HG02938 (cell line): ENCODE measurements at regions not wholly inside any gene's neighbourhood (a gene's known extent, or its start where the extent isn't known, plus 50 kb on each side); places are given as distances from the start of the nearest gene placed in this dataset.
"Not testable (repeated sequence)": the region's sequence is repeated elsewhere in the genome, so short reads cannot be mapped to it uniquely, and the experiment has no call there.

Experiments
- ATAC-seq: cut with Tn5 transposase; IDR thresholded peaks from one replicate; pipeline ENCODE4 v1.9.1; 2021; ENCODE audit warnings: mild to moderate bottlenecking, moderate library complexity; ENCODE audit not compliant: unreplicated experiment

DNA sequence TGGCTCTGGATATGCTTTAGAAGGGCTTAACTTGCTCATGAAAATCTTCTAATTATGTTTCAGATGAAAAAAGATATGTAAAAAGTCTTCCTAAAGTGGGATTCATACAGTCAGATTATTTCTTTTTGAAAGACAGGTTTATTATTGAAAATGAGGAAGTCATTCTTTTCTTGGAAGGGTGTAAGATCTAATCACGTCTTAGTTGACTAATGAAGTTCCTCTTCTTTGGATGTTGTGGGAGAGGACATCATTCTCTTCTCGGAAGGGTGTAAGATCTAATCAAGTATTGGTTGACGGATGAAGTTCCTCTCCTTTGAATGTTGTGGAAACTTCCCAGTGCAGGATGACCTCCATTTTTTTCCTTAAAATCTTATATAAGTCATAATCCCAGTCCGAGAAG lies 74.9 kb downstream of the ALG10 start:
- no peak for ATAC-seq

DNA sequence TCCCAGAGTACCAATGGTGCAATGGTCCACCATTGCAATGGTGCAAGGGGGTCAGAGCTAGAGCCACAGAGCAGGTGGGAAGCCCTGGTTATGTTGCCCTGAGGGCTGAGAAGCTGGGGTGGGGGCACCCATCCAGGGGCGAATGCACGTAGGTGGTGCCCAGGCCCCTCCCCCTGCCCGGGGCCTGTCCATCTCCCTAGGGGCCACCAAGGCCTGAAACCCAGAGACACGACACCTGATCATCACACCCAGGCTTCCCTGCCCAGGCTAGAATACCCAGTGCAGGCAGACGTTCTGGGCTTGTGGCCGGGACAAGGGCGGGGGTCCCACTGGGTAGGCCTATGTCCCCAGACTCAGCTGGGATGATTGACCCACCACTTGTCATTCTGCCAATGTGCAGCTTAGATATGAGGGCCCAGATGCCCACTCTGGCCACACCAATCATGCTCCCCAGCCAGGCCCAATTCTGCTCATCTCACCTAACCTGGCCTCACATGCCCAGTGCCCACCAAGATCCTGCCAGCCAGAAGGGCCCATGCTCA lies 83.2 kb downstream of the ALG10 start:
- no peak for ATAC-seq

DNA sequence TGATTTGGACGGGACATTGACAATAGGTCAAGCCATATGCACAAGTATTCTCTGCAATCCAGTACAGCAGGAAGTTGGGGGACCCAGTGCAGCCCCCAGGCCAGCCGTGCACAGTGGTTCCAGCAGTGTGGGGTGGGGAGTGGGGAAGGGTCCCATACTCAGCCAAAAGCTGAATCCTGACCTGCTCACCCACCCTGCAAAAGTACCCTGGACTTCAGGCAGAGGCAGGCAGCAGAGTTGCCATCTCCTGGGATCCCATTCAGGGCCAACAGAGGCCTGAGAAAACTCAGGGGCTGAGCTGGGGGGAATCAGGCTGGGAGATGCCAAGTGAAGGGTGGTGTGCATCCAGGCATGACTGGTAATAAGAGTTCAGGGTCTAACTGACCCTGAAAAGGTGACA lies 83.9 kb downstream of the ALG10 start:
- ATAC-seq: no peak

DNA sequence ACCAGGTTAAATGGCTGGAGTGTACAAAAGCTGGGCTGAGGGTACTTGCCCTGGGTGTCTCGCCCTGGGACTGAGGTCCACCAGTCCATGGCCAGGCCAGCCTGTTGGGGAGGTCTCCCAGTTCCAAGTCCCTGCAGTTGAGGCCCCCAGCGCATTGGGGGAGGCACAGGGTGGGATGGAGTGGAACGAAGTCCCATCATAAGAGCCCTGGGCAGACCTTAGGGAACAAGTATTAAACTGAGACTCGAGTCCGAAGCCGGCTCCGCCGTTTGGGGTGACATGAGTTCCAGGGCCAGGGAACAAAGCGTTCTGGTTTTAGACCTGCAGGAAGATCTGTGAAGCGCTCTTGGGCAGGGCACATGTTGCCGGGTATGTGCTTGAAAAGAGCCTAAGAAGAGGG lies 84.7 kb downstream of the ALG10 start:
- ATAC-seq: no peak

DNA sequence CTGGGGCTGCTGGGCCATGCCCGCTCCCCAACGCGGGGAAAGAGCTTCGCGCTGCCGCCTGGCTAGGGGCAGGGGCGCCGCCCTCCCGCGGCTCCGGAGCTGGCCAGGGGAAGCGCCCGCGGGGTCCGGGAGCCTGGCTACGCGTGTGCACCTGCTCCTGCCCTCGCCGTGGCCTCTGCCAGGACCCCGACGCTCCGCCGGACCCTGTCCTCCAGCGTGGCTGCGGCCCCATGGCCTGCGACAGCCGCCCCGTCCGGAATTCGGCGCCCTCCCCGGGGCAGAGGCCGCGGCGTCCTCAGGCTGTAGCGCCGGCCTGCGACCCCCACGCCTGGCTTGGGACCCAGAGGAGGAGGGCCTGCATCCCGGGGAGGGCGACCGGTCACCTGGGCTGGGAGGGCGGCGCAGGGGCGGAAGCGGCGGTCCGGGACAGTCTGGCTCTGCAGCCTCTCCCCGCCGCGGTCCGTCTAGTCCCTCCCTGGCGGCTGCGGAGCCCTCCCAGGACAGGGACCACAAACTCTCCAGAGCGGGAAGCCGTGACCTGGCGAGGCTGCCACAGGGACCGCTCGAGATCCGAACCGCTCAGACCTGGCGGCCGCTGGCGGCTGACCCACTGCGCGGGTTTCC lies 85.6 kb downstream of the ALG10 start:
- no peak for ATAC-seq

DNA sequence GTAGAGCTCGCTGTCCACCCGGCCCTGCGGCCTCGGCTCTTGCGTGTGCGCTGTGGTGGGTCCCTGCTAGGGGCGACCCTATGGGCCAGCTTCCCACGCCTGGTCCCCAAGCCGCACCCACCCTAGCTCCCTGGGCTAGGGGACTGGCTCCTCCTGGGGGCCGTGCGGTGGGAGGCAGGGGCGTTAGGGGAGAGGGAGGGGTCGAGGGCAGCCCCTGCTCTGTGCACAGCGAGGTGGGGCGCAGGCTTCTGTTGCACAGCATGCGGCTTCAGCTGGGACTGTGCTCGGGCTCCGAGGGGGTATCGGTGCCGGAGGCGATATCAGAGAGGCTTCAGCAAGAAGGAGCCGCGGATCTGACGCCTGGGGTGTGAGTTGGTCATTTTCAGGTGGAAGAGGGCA lies 86.1 kb downstream of the ALG10 start:
- ATAC-seq: no peak

DNA sequence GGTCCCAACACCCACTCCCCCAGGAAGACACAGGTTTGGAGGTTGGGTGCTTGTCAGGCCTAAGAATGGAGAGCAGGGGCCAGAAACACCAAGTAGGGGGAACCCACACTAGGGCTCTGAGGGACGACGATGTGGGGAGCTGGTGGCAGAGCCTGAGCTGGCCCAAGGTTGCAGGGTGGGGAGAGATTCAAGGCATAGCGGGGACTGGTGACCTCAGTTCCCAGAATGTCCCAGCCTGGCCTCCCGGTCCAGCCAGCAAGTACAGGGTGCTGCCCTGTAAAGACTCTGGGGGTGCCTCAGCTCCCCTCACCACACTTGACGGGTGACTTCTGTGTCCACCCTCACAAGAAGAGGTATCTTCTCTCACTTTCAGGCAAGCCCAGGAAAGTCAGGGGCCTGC lies 86.7 kb downstream of the ALG10 start:
- ATAC-seq: no peak

DNA sequence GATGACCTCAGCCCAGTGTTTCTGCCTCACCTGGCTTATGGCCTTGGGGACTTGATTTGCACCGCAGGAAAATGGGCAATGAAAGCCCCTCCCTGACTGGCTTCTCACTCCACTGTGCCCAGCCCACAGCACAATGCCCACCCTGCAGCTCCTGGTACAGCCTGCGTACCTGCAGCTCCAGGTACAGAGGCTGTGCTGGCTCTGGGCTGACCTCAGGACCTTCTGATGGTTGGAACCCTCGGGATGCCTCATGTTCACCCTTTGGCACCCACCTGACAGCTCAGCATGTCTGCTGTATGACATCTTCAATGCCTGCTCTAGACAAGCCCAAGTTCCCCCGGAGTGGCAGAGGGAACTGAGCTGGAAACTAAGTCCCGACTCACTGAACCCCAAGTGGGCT lies 87.1 kb downstream of the ALG10 start:
- no peak for ATAC-seq

DNA sequence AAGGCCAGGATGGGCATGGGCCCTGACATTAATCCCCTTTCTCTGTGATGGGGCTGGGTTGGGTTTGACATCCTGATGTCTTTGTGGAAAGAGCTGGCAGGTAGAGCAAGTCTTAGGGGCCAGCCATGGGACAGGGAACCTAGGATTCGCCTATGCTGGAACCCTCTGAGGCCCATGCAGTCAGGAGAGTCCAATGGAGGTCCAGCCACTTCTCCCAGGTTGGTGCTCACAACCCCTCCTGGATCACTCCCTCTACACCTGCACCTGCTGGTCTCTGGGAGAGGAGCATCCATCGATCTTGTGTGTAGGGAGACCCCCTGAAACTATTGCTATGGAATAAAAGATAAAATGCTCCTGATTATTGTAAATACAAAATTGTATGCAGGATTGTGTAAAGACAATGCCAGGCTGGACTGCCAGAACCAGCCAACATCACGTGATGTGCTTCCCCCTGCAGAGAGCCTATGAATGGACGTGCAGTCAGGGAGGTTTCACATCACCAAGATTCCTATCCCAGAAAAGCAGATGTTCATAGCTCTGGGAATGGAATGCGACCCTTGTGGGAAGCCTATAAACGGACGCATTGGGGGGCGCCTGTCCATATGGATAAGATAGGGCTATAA lies 87.7 kb downstream of the ALG10 start:
- not testable (repeated sequence) for ATAC-seq

DNA sequence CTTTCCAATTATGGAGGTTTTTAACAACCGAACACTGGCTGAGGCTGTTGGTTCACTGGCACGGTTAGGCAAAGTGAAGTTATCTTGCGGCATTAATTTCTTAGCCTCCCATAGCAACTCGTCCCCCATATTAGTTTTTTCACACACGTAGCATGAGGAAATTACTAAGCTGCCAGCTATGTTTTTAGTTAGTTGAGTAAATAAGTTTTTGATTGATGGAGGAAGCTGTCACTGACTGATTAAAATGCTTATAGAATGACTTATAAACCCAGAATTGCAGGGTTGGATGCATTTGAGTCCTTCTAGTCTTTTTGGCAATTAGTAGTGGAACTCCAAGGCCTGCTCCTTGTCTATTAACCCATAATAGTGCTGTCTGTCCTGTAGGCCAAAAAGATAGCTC lies 97.1 kb downstream of the ALG10 start:
- no peak for ATAC-seq

DNA sequence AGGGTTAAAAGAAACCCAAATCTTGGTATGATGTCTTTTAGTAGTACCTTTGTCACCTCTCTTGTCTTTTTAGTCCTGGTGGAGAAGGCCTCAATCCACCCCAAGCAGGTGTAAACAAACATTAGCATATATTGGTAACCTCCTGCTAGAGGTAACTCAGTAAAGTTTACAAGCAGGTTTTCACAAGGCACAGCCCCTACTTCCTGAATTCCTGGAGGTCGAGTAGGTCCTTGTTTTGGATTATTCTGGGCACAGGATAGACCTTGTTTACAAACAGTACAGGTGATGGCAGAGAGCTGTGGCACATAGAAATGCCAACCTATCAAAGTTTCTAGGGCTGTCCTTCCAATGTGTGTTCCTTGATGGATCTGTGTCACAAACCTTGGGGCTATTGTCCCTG lies 99.1 kb downstream of the ALG10 start:
- ATAC-seq: no peak

DNA sequence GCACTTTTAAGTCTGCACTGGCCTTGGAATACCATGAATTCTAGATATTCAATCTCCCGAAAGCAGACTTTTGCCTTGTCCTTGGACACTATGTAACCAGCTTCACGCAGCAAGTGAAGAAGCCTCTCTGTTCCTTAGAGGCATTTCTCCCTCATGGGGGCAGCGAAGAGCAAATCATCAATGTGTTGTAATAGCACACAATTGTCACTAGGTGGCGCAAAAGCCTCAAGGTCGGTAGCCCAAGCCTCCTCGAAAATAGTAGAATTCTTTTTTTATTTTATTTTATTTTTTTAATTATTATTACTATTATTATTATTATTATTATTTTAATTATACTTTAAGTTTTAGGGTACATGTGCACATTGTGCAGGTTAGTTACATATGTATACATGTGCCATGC lies 100.8 kb downstream of the ALG10 start:
- not testable (repeated sequence) for ATAC-seq

DNA sequence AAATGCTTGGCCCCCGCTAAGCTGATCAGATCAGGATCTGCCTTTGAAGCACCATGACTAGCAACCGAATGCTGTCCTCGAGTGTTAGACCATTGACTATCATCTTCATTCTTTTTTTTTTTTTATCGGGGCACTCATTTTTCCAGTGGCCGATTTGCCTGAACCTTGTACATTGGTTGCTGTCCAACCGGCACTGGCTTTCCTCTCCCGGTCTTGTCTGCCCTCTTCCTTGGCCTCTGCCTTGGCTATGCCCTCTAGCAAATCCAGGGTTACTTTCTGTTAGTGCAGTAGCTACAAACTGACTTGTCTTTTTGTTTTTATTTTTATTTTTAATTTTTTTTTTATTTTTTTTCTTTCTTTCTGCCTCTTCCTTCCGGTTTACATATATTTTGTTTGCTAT lies 102.3 kb downstream of the ALG10 start:
- no peak for ATAC-seq

DNA sequence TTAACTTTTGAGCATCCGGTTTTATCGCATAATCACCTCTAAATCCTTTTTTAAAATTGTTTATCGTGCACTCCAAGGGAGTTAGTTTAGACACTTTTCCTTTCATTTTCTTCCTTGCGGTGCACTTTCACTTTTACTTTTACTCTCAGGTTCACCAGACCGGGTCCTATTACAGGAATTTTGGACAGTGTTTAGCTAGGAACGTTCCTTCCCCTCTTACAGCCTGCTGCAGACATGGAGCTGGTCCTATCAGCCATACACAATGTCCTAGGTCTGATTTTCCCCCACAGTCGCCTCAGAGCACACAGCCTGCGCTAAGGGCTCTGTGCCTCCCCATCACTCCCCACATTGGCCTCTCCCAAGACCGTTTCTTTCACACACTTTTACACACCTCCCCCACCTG lies 103.9 kb downstream of the ALG10 start:
- ATAC-seq: no peak

DNA sequence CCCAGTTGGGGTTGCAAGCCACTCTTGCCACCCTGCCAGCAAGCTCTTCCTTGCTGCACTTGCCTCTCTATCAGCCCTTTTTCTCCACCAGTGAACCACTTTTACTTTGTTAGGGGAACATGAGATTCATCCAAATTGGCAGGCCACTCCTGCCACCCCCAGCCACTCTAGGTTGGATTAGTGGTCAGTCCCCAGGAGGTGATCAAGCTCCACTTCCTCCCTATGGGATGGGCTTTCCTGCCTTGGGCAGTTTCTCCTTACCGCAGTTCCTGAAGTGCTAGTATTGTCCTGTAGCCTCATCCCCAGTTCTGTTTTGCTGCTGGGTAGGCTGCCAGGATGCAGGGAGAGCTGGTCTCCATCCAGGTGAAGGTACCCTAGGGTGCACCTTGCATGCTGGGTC lies 104.5 kb downstream of the ALG10 start:
- ATAC-seq: no peak

DNA sequence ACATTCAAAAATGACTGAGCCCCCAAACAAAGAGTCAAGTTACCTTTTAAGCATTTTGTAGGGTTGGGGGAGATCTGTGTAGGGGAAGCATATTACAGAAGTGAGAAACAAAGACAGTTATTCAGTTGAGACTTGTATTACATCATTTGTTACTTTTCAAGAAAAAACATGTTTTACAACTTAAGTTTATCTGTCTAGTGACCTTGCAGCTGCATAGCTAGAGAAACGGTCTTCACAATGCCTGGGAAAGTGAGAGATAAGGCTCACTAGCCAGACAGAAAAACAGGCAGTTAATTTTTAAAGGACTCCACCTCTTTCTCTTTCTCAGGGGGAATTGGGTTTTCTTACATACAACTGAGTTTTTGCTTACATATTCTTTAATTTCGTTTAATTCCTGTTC lies 105.1 kb downstream of the ALG10 start:
- ATAC-seq: not testable (repeated sequence)

DNA sequence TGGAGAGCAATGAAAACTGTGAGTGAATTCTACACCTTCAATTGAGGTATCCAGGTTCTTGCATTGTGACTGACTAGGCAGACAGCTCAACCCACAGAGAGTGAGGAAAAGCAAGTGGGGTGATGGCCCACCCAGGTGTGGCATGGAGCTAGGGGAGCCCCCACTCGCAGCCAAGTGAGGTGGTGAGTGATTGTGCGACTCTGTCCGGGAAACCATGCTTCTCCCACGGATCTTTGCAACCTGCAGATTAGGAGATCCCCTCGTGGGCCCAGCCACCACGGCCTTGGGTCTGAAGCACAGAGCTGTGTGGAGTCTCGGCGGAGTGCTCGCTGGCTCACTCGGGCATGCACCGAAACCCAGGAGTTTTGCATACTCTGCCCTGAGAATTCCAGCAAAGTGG lies 120.1 kb downstream of the ALG10 start:
- no peak for ATAC-seq

DNA sequence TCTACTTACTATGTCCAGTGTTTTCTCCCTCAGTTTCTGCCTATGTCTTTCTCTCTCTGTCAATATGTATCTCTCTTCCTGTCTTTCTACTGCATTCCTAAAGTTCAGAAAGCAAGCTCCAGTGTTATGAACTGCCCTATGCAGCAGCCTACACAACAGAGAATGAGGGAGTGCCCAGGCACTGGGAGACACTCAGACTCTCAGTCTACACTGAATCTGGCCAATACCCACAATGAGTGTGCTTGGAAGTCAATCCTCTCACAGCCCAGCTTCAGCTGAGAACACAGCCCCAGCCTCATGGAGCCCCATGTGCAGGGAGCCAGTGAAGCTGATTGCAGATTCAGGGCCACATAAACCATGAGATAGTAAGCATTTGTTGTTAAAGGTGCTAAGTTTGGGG lies 128.7 kb downstream of the ALG10 start:
- ATAC-seq: no peak

DNA sequence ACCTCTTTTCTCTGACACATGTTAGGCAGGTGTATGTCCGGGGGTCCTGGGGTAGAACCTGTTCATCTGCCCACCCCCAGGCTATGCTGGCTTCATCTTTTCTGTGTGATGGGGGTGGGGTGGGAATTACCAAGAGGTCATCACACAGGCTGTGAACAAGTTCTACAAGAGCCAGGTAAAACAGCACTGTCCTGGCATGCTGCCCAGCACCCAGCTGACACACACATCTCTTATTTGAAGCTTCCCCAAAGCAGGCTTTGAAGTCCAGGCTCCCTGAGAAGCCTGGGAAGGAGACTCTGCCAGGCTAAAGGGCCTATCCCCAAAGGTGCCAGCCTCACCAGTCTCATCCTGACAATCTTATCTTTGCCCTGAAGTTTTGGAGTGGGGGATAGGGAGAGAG lies 141.1 kb downstream of the ALG10 start:
- no peak for ATAC-seq

DNA sequence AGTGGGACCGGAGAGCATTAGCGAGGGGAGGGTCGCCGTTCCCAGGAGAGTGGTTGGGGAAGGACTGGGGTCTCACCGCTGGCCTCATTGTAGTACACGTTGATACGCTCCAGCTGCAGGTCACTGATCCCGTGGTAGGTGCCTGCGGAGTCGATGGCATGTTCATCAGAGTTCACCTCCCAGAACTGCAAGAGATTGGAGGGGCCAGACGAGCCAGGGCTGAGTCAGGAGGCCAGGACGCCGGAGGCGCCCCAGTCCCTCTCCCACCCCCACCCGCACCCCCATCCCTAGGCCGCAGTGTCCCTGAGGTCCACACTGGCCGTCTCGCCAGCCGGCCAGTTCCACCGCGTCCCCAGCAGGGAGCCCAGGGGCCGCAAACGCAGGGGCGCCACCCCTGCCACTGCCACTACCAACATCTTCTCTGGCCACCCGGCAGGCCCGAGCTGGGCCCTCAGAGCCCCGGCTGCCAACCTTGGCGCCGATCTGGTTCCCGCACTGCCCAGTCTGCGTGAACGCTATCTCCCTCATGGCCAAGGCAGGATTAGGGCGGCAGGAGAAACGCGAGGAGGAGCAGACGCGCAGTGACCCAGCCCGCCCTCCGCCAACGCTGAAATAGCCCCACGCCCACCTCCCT lies 144.2 kb downstream of the ALG10 start:
- no peak for ATAC-seq

DNA sequence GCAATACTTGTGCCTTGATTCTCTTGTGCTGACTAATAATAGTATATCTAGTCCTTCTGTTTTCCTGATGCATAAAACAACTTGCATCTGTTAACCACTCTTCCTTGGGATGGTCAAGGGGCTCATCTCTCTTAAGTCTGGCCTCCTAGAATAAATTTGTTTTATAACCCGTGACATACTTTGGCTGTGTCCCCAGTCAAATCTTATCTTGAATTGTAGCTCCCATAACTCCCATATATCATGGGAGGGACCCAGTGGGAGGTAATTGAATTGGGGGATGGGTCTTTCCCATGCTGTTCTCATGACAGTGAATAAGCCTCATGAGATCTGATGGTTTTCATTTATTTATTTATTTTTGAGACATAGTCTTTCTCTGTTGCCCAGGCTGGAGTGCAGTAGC lies 146.2 kb downstream of the ALG10 start:
- ATAC-seq: not testable (repeated sequence)

DNA sequence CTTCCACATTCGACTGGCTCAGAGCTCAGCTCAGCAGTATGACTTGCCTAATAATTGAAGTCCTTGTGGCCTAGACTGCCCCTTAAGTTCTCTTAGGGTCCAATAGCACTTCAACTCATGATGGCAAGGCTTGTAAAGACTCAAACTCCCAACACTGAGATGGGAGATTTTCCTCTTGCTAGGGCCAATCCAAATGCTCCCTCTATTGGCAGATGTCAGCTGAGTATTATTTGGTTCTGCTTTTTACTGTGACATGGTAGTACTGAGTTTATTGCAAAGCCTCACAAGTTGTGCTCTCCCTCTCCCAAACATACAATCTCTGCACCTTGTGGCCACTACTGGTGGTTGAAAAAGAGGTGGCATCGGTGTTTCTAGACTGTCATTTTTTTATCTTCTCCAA lies 164.2 kb downstream of the ALG10 start:
- ATAC-seq: no peak
